HEK293 (cell line): ENCODE measurements at regions not wholly inside any gene's neighbourhood (a gene's known extent, or its start where the extent isn't known, plus 50 kb on each side); places are given as distances from the start of the nearest gene placed in this dataset.

ENCODE experiments used
- CTCF ChIP-seq: fragments of 450-650 bp; formaldehyde crosslinking; IDR thresholded peaks from 2 replicates; pipeline ENCODE4 v1.5.1; 2016; ENCODE audit warnings: missing biosample characterization, missing genetic modification characterization
- REST ChIP-seq: fragments of 450-650 bp; formaldehyde crosslinking; IDR thresholded peaks from 2 replicates; pipeline ENCODE4 v1.5.1; 2016; ENCODE audit warnings: missing biosample characterization, missing genetic modification characterization
- ZNF114 ChIP-seq: fragments of 450-650 bp; formaldehyde crosslinking; IDR thresholded peaks from 2 replicates; pipeline ENCODE4 v1.5.0; 2017; ENCODE audit warnings: missing biosample characterization, missing genetic modification characterization
- ZNF146 ChIP-seq: fragments of 450-650 bp; formaldehyde crosslinking; IDR thresholded peaks from 2 replicates; pipeline ENCODE4 v1.5.1; 2016; ENCODE audit warnings: missing biosample characterization, missing genetic modification characterization
- ZNF302 ChIP-seq: fragments of 450-650 bp; formaldehyde crosslinking; IDR thresholded peaks from 2 replicates; pipeline ENCODE4 v1.5.1; 2016; ENCODE audit warnings: missing biosample characterization, missing genetic modification characterization, low read depth
- ZNF324 ChIP-seq: fragments of 450-650 bp; formaldehyde crosslinking; IDR thresholded peaks from 2 replicates; pipeline ENCODE4 v1.5.1; 2016; ENCODE audit warnings: missing biosample characterization, missing genetic modification characterization
- ZNF354C ChIP-seq: fragments of 450-650 bp; formaldehyde crosslinking; IDR thresholded peaks from 2 replicates; pipeline ENCODE4 v1.5.1; 2016; ENCODE audit warnings: missing biosample characterization, missing genetic modification characterization, low read depth, borderline replicate concordance
- ZNF660 ChIP-seq: fragments of 450-650 bp; IDR thresholded peaks from 2 replicates; pipeline ENCODE4 v1.5.1; 2018; ENCODE audit warnings: missing biosample characterization, mild to moderate bottlenecking, missing genetic modification characterization
- ZNF707 ChIP-seq: fragments of 450-650 bp; formaldehyde crosslinking; IDR thresholded peaks from 2 replicates; pipeline ENCODE4 v1.5.1; 2016; ENCODE audit warnings: missing biosample characterization, missing genetic modification characterization
- ZNF785 ChIP-seq: fragments of 450-650 bp; formaldehyde crosslinking; IDR thresholded peaks from 2 replicates; pipeline ENCODE4 v1.5.1; 2016; ENCODE audit warnings: missing biosample characterization, missing genetic modification characterization

GRCh38 chr4:66433706-66434105 is 763.4 kb upstream of the EPHA5 start:
- TF ChIP-seq ZNF785 (tag by site-specific recombination), result no peak
- no peak for TF ChIP-seq CTCF (tag by site-specific recombination)
- TF ChIP-seq ZNF354C (tag by site-specific recombination), result no peak
- TF ChIP-seq ZNF114 (tag by site-specific recombination), result no peak
- TF ChIP-seq ZNF146, result no peak
- no peak for TF ChIP-seq REST (tag by site-specific recombination)
- TF ChIP-seq ZNF302, result no peak
- no peak for TF ChIP-seq ZNF324 (tag by site-specific recombination)
- no peak for TF ChIP-seq ZNF660 (tag by site-specific recombination)
- TF ChIP-seq ZNF707 (tag by site-specific recombination), result no peak
